ENCODE measurements at regions not wholly inside any gene's neighbourhood (a gene's known extent, or its start where the extent isn't known, plus 50 kb on each side); places are given as distances from the start of the nearest gene placed in this dataset.

DNA sequence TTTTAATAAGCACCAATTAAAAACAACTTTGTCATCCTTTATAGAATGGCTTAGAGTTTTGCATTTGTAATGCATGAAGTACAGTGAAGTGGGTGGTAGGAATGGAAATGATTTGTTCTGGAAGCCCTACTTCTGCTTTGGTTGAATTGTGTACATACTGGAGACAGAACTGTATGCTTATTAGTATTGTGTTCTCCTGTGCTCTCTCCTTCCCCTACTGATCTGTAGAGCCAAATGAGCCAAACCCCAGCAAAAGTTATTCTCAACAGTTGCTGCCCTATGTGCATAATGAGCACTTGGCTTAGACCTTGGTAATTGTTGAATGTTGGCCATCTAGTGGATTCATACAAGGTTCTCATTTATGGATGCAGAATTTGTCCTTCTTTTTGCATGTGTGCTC lies 916.1 kb downstream of the GALC start:
- intact Hi-C loops (cut with DNase I; ENCODE audit: low total_unique reads), result no loop called here
- H3K4me3 ChIP-seq (ENCODE audit: low read depth, poor library complexity, severe bottlenecking), result no peak overlapping the region
- no peak for DNase-seq (ENCODE audit: low spot score in 2 of 2)
- TF ChIP-seq CTCF (IDR thresholded peaks at IDR 0.05) (no peak), POLR2A (IDR thresholded peaks at IDR 0.05) (no peak)

DNA sequence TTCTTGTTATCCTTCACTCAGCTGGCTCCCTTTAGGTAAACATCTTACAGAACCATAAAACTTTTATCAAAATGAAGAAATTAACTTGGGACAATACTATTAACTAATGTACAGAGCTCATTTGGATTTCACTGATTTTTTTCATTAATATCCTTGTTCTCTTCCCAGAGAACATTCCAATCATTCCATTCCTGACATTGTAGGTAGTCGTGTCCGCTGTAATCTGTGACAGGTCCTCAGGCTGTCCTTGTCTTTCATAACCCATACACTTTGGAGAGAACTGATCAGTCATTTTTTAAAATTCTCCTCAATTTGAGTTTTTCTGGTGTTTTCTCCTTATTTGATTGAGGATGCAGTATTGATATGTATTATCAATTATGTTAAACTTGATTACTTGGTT lies 916.8 kb downstream of the GALC start:
- no peak for TF ChIP-seq CTCF (IDR thresholded peaks at IDR 0.05)
- no peak for TF ChIP-seq POLR2A (IDR thresholded peaks at IDR 0.05)
- no peak overlapping the region for H3K4me3 ChIP-seq (ENCODE audit: low read depth, poor library complexity, severe bottlenecking)
- intact Hi-C loops (cut with DNase I; ENCODE audit: low total_unique reads), result no loop called here
- 33 to 44% methylated on average over 2 of the region's 2 CpGs for WGBS, 2 donors
- DNase-seq (ENCODE audit: low spot score in 2 of 2), result no peak

- WGBS, 2 donors, result 74 to 79% methylated on average over 5 of the region's 5 CpGs
- TF ChIP-seq CTCF (IDR thresholded peaks at IDR 0.05) (no peak), POLR2A (IDR thresholded peaks at IDR 0.05) (no peak)
- intact Hi-C loops (cut with DNase I; ENCODE audit: low total_unique reads), result no loop called here
- no peak for DNase-seq (ENCODE audit: low spot score in 2 of 2)
- no peak overlapping the region for H3K4me3 ChIP-seq (ENCODE audit: low read depth, poor library complexity, severe bottlenecking)
These were observed 919.0 kb downstream of the GALC start for GRCh38 chr14:87073880-87074570.

DNA sequence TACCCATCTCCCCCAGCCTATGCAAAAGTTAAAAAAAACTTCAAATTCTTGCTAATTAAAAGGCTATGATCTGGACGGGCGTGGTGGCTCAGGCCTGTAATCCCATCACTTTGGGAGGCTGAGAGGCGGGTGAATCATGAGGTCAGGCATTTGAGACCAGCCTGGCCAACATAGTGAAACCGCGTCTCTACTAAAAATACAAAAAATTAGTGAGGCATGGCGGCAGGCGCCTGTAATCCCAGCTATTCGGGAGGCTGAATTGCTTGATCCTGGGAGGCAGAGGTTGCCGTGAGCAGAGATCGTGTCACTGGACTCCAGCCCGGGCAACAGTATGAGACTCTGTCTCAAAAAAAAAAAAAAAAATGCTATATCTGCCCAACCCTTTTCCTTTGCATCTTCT lies 925.4 kb downstream of the GALC start:
- WGBS, 2 donors, result 90 to 93% methylated on average over 11 of the region's 11 CpGs

GRCh38 chr14:87067061-87067460 lies 925.9 kb downstream of the GALC start:
- intact Hi-C loops (cut with DNase I; ENCODE audit: low total_unique reads), result no loop called here
- H3K4me3 ChIP-seq (ENCODE audit: low read depth, poor library complexity, severe bottlenecking), result no peak overlapping the region
- TF ChIP-seq CTCF (IDR thresholded peaks at IDR 0.05), result no peak
- TF ChIP-seq POLR2A (IDR thresholded peaks at IDR 0.05), result no peak
- 65 to 68% methylated on average over 4 of the region's 4 CpGs for WGBS, 2 donors
- DNase-seq (ENCODE audit: low spot score in 2 of 2), result no peak

More for the DNA sequence above, 925.4 kb downstream of the GALC start:
- DNase-seq (ENCODE audit: low spot score in 2 of 2), result no peak
- no peak overlapping the region for H3K4me3 ChIP-seq (ENCODE audit: low read depth, poor library complexity, severe bottlenecking)
- TF ChIP-seq POLR2A (IDR thresholded peaks at IDR 0.05), result no peak
- no peak for TF ChIP-seq CTCF (IDR thresholded peaks at IDR 0.05)
- intact Hi-C loops (cut with DNase I; ENCODE audit: low total_unique reads), result no loop called here

GRCh38 chr14:87066221-87066817 lies 926.7 kb downstream of the GALC start:
- TF ChIP-seq POLR2A (IDR thresholded peaks at IDR 0.05) (no peak), CTCF (IDR thresholded peaks at IDR 0.05) (no peak)
- 85 to 93% methylated on average over 2 of the region's 2 CpGs for WGBS, 2 donors
- no peak overlapping the region for H3K4me3 ChIP-seq (ENCODE audit: low read depth, poor library complexity, severe bottlenecking)
- DNase-seq (ENCODE audit: low spot score in 2 of 2), result no peak
- intact Hi-C loops (cut with DNase I; ENCODE audit: low total_unique reads), result no loop called here
